Astrocyte (in vitro differentiated cells and primary cell): ENCODE measurements at regions not wholly inside any gene's neighbourhood (a gene's known extent, or its start where the extent isn't known, plus 50 kb on each side); places are given as distances from the start of the nearest gene placed in this dataset.

Experiments used
- DNase-seq: peaks from one replicate; pipeline ENCODE4 v3.0.0-alpha.2; 2010; ENCODE audit warnings: low read depth
- FAIRE-seq: peaks from 2 replicates; lab custom pipeline; 2011; peaks lifted over from hg19 to GRCh38; lab: Jason Lieb, UNC
- H2AFZ ChIP-seq: 2 replicates; pipeline ENCODE4 v1.6.0; 2012; ENCODE audit warnings: low read depth, low read length, inconsistent platforms
- H3K27ac ChIP-seq: 2 replicates; pipeline ENCODE4 v1.5.1; 2011; ENCODE audit warnings: low read depth, low read length, inconsistent platforms
- H3K27me3 ChIP-seq: 2 replicates; pipeline ENCODE4 v1.6.0; 2011; ENCODE audit warnings: low read length, inconsistent platforms; ENCODE audit not compliant: insufficient read depth
- H3K36me3 ChIP-seq: 2 replicates; pipeline ENCODE4 v1.5.1; 2011; ENCODE audit warnings: low read length, inconsistent platforms; ENCODE audit not compliant: insufficient read depth
- H3K4me1 ChIP-seq: 2 replicates; pipeline ENCODE4 v1.5.1; 2011; ENCODE audit warnings: low read length, inconsistent platforms; ENCODE audit not compliant: insufficient read depth
- H3K4me2 ChIP-seq: 2 replicates; pipeline ENCODE4 v1.6.0; 2012; ENCODE audit warnings: low read length, inconsistent platforms
- H3K4me3 ChIP-seq: 2 replicates; pipeline ENCODE4 v1.5.1; 2011; ENCODE audit warnings: low read depth, mild to moderate bottlenecking, low read length, inconsistent platforms; ENCODE audit not compliant: insufficient read depth
- H3K79me2 ChIP-seq: 2 replicates; pipeline ENCODE4 v1.6.0; 2012; ENCODE audit warnings: mild to moderate bottlenecking, low read length, inconsistent platforms; ENCODE audit not compliant: insufficient read depth
- H3K9ac ChIP-seq: 2 replicates; pipeline ENCODE4 v1.6.0; 2012; ENCODE audit warnings: mild to moderate bottlenecking, low read length, inconsistent platforms
- H3K9me3 ChIP-seq: 2 replicates; pipeline ENCODE4 v1.5.1; 2012; ENCODE audit warnings: low read depth, mild to moderate bottlenecking, low read length, inconsistent platforms; ENCODE audit not compliant: insufficient read depth
- H4K20me1 ChIP-seq: 2 replicates; pipeline ENCODE4 v1.6.0; 2012; ENCODE audit warnings: low read length, inconsistent platforms; ENCODE audit not compliant: insufficient read depth
- H3K27ac Mint-ChIP-seq: one replicate; pipeline ENCODE4 v1.8.0; 2021; ENCODE audit warnings: mild to moderate bottlenecking, mixed read lengths; ENCODE audit not compliant: unreplicated experiment
- H3K27me3 Mint-ChIP-seq: one replicate; pipeline ENCODE4 v1.8.0; 2021; ENCODE audit warnings: low read depth, mixed read lengths; ENCODE audit not compliant: unreplicated experiment
- H3K36me3 Mint-ChIP-seq: one replicate; pipeline ENCODE4 v1.8.0; 2021; ENCODE audit warnings: low read depth, mixed read lengths; ENCODE audit not compliant: unreplicated experiment
- H3K4me1 Mint-ChIP-seq: one replicate; pipeline ENCODE4 v1.8.0; 2021; ENCODE audit warnings: low read depth, mixed read lengths; ENCODE audit not compliant: unreplicated experiment
- H3K4me3 Mint-ChIP-seq: one replicate; pipeline ENCODE4 v1.8.0; 2021; ENCODE audit warnings: mild to moderate bottlenecking, moderate library complexity, mixed read lengths; ENCODE audit not compliant: unreplicated experiment
- H3K9me3 Mint-ChIP-seq: one replicate; pipeline ENCODE4 v1.8.0; 2021; ENCODE audit warnings: mild to moderate bottlenecking, mixed read lengths; ENCODE audit not compliant: unreplicated experiment
- EZH2 ChIP-seq: IDR thresholded peaks from 2 replicates; pipeline ENCODE4 v1.6.1; 2012; ENCODE audit warnings: mild to moderate bottlenecking, low read length, inconsistent platforms; ENCODE audit not compliant: insufficient read depth
- TF ChIP-seq, protein P1 (sequence below): IDR thresholded peaks from 2 replicates; pipeline ENCODE4 v1.5.1; 2011; ENCODE audit warnings: low read depth, mild to moderate bottlenecking, inconsistent platforms, low read length, moderate library complexity; ENCODE audit not compliant: insufficient read depth

GRCh38 chr3:197378985-197379718 is 80.7 kb upstream of the DLG1 start:
- Mint-ChIP-seq H3K27ac (no peak overlapping the region), H3K4me1 (peaks cover 4% of the 10 kb centered on the region), H3K4me3 (no peak overlapping the region), H3K27me3 (peaks cover 12% of the 10 kb centered on the region), H3K9me3 (peaks cover 4% of the 10 kb centered on the region), H3K36me3 (no peaks in the 10 kb centered on the region)
- Histone ChIP-seq H3K4me3 (no peak overlapping the region), H3K9ac (no peak overlapping the region), H3K4me2 (no peak overlapping the region), H3K27ac (no peak overlapping the region), H3K9me3 (peaks cover 3% of the 10 kb centered on the region), H2AFZ (no peak overlapping the region), H3K27me3 (no peaks in the 10 kb centered on the region), H3K36me3 (no peaks in the 10 kb centered on the region), H3K4me1 (peaks cover 12% of the 10 kb centered on the region), H3K79me2 (no peaks in the 10 kb centered on the region), H4K20me1 (no peaks in the 10 kb centered on the region)
- DNase-seq (no peak), FAIRE-seq (no peak)
- TF ChIP-seq, protein P1, sequence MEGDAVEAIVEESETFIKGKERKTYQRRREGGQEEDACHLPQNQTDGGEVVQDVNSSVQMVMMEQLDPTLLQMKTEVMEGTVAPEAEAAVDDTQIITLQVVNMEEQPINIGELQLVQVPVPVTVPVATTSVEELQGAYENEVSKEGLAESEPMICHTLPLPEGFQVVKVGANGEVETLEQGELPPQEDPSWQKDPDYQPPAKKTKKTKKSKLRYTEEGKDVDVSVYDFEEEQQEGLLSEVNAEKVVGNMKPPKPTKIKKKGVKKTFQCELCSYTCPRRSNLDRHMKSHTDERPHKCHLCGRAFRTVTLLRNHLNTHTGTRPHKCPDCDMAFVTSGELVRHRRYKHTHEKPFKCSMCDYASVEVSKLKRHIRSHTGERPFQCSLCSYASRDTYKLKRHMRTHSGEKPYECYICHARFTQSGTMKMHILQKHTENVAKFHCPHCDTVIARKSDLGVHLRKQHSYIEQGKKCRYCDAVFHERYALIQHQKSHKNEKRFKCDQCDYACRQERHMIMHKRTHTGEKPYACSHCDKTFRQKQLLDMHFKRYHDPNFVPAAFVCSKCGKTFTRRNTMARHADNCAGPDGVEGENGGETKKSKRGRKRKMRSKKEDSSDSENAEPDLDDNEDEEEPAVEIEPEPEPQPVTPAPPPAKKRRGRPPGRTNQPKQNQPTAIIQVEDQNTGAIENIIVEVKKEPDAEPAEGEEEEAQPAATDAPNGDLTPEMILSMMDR, result no peak
- TF ChIP-seq EZH2, result no peak

- Histone ChIP-seq H3K4me2 (no peak overlapping the region), H3K4me1 (peaks cover 19% of the 10 kb centered on the region), H3K4me3 (no peak overlapping the region), H2AFZ (no peak overlapping the region), H3K9me3 (no peaks in the 10 kb centered on the region), H3K9ac (no peak overlapping the region), H4K20me1 (no peaks in the 10 kb centered on the region), H3K27me3 (no peaks in the 10 kb centered on the region), H3K36me3 (no peaks in the 10 kb centered on the region), H3K79me2 (no peaks in the 10 kb centered on the region), H3K27ac (no peak overlapping the region)
- TF ChIP-seq EZH2, result no peak
- TF ChIP-seq, protein P1, result no peak
- peaks cover 4% of the 10 kb centered on the region for H3K9me3 Mint-ChIP-seq
- no peaks in the 10 kb centered on the region for H3K36me3 Mint-ChIP-seq
- peaks cover 4% of the 10 kb centered on the region for H3K27me3 Mint-ChIP-seq
- DNase-seq, result no peak
- no peak overlapping the region for H3K27ac Mint-ChIP-seq
- no peak overlapping the region for H3K4me3 Mint-ChIP-seq
- no peak for FAIRE-seq
- peaks cover 18% of the 10 kb centered on the region for H3K4me1 Mint-ChIP-seq
These were observed 78.5 kb upstream of the DLG1 start for GRCh38 chr3:197376735-197377555.
